ENCODE measurements at regions not wholly inside any gene's neighbourhood (a gene's known extent, or its start where the extent isn't known, plus 50 kb on each side); places are given as distances from the start of the nearest gene placed in this dataset.
"Not testable (repeated sequence)": the region's sequence is repeated elsewhere in the genome, so short reads cannot be mapped to it uniquely, and the experiment has no call there.

DNA sequence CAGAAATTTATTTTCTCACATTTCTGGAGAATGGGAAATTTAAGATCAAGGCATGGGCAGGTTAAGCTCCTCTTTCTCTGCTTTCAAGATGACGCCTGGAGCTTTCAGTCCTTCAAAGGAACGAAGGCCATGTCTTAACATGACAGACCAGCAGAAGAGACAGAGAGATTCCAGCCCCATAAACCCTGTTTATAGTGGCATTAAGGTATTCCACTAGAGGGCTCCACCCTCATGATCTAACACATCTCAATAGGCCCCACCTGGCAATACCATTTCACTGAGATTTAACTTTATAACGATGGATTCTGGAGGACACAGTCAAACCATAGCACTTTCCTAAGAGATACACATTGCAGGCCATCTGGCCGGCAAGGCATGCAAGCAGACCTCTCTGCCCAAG is 1406.1 kb downstream of the RPIA start:
- TF ChIP-seq, protein P1, sequence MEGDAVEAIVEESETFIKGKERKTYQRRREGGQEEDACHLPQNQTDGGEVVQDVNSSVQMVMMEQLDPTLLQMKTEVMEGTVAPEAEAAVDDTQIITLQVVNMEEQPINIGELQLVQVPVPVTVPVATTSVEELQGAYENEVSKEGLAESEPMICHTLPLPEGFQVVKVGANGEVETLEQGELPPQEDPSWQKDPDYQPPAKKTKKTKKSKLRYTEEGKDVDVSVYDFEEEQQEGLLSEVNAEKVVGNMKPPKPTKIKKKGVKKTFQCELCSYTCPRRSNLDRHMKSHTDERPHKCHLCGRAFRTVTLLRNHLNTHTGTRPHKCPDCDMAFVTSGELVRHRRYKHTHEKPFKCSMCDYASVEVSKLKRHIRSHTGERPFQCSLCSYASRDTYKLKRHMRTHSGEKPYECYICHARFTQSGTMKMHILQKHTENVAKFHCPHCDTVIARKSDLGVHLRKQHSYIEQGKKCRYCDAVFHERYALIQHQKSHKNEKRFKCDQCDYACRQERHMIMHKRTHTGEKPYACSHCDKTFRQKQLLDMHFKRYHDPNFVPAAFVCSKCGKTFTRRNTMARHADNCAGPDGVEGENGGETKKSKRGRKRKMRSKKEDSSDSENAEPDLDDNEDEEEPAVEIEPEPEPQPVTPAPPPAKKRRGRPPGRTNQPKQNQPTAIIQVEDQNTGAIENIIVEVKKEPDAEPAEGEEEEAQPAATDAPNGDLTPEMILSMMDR (IDR thresholded peaks at IDR 0.05): not testable (repeated sequence)
- TF ChIP-seq EP300, POLR2A (IDR thresholded peaks at IDR 0.05): not testable (repeated sequence)

All from stomach (tissue), 4 donors.